Karpas-422 (cell line): ENCODE measurements at regions not wholly inside any gene's neighbourhood (a gene's known extent, or its start where the extent isn't known, plus 50 kb on each side); places are given as distances from the start of the nearest gene placed in this dataset.

Experiments
- DNase-seq: peaks from one replicate; pipeline ENCODE4 v3.0.0-alpha.2; 2015
- H2AFZ ChIP-seq: fragments of 200-600 bp; sonication (generic); 2 replicates; pipeline ENCODE4 v1.6.1; 2014; ENCODE audit warnings: antibody characterized with exemption, low read length, mixed read lengths
- H3K27ac ChIP-seq: fragments of 200-600 bp; sonication (generic); 2 replicates; pipeline ENCODE4 v1.5.1; 2014; ENCODE audit warnings: mild to moderate bottlenecking, low read length, moderate library complexity
- H3K27me3 ChIP-seq: fragments of 200-600 bp; sonication (generic); 2 replicates; pipeline ENCODE4 v1.6.1; 2014; ENCODE audit warnings: low read length, mixed read lengths
- H3K36me3 ChIP-seq: fragments of 200-600 bp; sonication (generic); 2 replicates; pipeline ENCODE4 v1.6.1; 2014; ENCODE audit warnings: low read length, mixed read lengths; ENCODE audit not compliant: insufficient read depth
- H3K4me1 ChIP-seq: fragments of 200-600 bp; sonication (generic); 2 replicates; pipeline ENCODE4 v1.6.1; 2014; ENCODE audit warnings: mild to moderate bottlenecking, low read length, mixed read lengths
- H3K4me2 ChIP-seq: fragments of 200-600 bp; sonication (generic); 2 replicates; pipeline ENCODE4 v1.6.1; 2014; ENCODE audit warnings: low read length, low read depth, mild to moderate bottlenecking; ENCODE audit not compliant: poor library complexity, severe bottlenecking
- H3K4me3 ChIP-seq: fragments of 200-600 bp; sonication (generic); 2 replicates; pipeline ENCODE4 v1.5.1; 2014; ENCODE audit warnings: mild to moderate bottlenecking, antibody characterized with exemption, low read length, mixed read lengths
- H3K79me2 ChIP-seq: fragments of 200-600 bp; sonication (generic); 2 replicates; pipeline ENCODE4 v1.6.1; 2014; ENCODE audit warnings: mild to moderate bottlenecking, low read length, mixed read lengths
- H3K9ac ChIP-seq: fragments of 200-600 bp; sonication (generic); 2 replicates; pipeline ENCODE4 v1.6.0; 2014; ENCODE audit warnings: low read length
- H3K9me2 ChIP-seq: fragments of 200-600 bp; sonication (generic), shearing (Covaris generic); replicated peaks from 2 replicates; pipeline ENCODE4 v1.6.0; 2014; ENCODE audit warnings: mild to moderate bottlenecking, low read length, moderate library complexity; ENCODE audit not compliant: insufficient read depth
- H3K9me3 ChIP-seq: fragments of 300-700, 200-600 bp; sonication (generic); 2 replicates; pipeline ENCODE4 v1.6.1; 2014; ENCODE audit warnings: low read length, mixed read lengths
- H4K20me1 ChIP-seq: fragments of 200-600 bp; sonication (generic); 2 replicates; pipeline ENCODE4 v1.6.1; 2014; ENCODE audit warnings: mild to moderate bottlenecking, antibody characterized with exemption, low read length, low read depth; ENCODE audit not compliant: insufficient read depth

DNA sequence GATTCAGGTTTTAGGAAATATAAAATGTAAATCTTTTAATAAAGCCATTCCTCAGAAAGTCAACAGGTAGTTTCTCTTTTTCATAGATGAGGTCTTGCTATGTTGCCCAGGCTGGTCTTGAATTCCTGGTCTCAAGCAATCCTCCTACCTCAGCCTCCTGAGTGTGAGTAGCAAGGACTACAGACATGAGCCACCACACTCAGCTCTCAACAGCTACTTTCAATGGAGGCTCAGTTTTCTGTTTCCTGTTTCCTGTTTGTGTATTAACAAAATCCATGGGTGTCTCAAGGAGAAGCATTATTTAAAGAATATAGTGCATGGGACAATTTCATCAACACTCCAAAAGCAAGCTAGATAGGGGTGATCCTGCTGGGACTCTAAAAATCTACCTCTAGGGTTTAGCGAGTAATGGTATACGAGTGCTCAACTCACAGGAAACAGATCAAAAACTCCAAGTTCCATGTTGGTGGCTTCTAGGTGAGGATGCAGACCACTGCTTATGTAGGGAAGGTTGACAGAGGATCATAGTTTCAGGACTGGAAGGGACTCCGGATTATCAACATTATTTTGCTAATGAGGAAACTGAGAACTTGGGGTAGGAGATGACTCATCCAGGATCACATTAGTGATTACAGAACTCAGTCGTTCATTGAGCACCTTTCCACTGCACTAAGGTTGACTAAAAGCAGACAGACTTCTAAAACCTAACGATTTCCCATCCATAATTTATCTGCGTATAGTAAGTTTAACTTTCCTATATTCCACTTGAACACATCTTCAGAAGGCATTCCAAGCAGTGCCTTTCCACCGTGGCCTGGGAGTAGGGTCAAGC, 61.7 kb upstream of the WIPF1 start:
- Histone ChIP-seq H4K20me1 (no peaks in the 10 kb centered on the region; the same call in 1 of the 2 replicates), H3K9me3 (peaks cover 15% of the 10 kb centered on the region), H3K27ac (no peak overlapping the region), H3K4me2 (no peak overlapping the region), H3K79me2 (peaks cover 19% of the 10 kb centered on the region), H3K4me1 (no peaks in the 10 kb centered on the region), H2AFZ (no peak overlapping the region), H3K9me2 (no peaks in the 10 kb centered on the region), H3K27me3 (no peaks in the 10 kb centered on the region), H3K36me3 (peaks cover 13% of the 10 kb centered on the region; the same call in 1 of the 2 replicates), H3K4me3 (no peak overlapping the region), H3K9ac (no peak overlapping the region)
- DNase-seq: no peak

DNA sequence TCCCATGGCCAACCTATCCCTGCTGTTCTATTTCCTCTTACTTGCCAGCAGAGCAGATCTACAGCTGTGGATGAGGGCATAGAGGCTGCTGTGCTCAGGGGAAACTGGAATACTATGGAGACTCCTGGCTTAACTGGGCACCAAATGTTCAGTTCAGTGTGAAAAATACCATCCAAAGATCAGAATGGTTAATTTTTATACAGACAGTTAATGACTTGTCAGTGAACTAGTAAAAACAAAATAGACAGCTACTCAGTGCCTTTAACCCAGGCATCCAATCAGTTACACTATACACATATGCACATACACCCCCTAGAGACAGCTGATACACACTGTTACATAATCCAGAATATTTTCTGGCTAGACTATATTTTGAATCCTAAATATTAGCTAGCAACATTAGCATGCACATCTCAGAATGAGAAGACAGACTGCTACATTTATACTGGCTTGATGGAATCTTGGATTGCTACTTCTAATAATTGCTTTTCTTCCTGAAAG, 59.1 kb upstream of the WIPF1 start:
- Histone ChIP-seq H3K9me2 (no peaks in the 10 kb centered on the region), H3K36me3 (peaks cover 13% of the 10 kb centered on the region; the same call in 1 of the 2 replicates), H3K9me3 (peaks cover 15% of the 10 kb centered on the region), H3K4me3 (no peak overlapping the region), H3K4me2 (no peak overlapping the region), H2AFZ (no peak overlapping the region), H4K20me1 (no peaks in the 10 kb centered on the region), H3K27me3 (no peaks in the 10 kb centered on the region), H3K9ac (no peak overlapping the region), H3K27ac (no peak overlapping the region), H3K79me2 (0 out of 2 replicates have a peak, but pooled peaks cover 4% of the 10 kb centered on the region), H3K4me1 (no peaks in the 10 kb centered on the region)
- no peak for DNase-seq

DNA sequence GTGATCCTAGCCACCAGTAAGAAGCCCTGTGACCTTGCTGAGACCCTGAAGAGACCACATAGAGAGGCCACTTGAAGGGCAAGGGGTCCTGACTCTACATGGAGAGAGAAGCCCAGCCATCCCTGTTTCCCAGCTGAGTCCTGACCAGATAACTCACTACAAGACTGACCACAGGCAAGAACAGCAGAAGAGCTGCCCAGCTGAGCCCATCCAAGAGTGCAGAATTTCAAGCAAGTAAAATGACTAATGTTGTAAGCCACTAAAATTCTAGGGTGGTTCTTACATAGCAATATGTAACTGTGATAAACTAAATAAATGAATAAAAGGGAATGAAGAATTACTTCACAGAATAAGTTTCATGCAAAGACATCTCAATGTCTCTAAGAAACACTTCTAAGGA, 58.4 kb upstream of the WIPF1 start:
- Histone ChIP-seq H3K9ac (no peak overlapping the region), H3K9me3 (peaks cover 15% of the 10 kb centered on the region), H3K4me2 (no peak overlapping the region), H2AFZ (no peak overlapping the region), H3K36me3 (peaks cover 13% of the 10 kb centered on the region; the same call in 1 of the 2 replicates), H3K79me2 (0 out of 2 replicates have a peak, but pooled peaks cover 4% of the 10 kb centered on the region), H4K20me1 (no peaks in the 10 kb centered on the region), H3K4me1 (no peaks in the 10 kb centered on the region), H3K27ac (no peak overlapping the region), H3K9me2 (no peaks in the 10 kb centered on the region), H3K4me3 (no peak overlapping the region), H3K27me3 (no peaks in the 10 kb centered on the region)
- DNase-seq: no peak

DNA sequence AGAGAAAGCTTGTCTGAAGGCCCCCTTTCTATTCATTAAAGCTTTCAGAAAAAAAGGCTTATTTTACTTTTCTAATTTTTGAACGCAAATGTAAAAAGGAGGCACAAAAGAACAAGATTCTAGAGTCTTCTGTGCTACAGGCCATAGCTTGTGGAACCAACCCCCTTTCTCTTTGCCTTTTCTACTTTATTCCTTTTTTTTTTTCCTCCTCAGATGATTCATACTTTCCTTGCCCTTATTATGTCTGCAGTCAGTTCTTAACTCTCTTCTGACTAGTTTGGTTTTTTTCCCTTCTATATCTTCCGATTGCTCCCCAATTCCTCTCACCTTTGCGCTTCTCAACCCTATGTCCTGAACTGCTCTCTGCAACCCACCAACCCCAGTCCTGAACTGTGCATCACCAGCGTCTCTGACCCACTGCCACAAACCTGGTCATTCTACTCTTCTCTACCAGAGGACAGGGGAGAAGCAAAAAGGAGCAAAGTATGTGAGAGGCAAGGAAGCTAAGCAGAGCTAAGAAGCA, 56.9 kb upstream of the WIPF1 start:
- H3K9me3 ChIP-seq: peaks cover 15% of the 10 kb centered on the region
- H3K27ac ChIP-seq: no peak overlapping the region
- no peaks in the 10 kb centered on the region for H3K27me3 ChIP-seq
- peaks cover 13% of the 10 kb centered on the region; the same call in 1 of the 2 replicates for H3K36me3 ChIP-seq
- peaks cover 4% of the 10 kb centered on the region; the same call in 1 of the 2 replicates for H3K79me2 ChIP-seq
- H3K4me3 ChIP-seq: no peak overlapping the region
- H3K4me1 ChIP-seq: no peaks in the 10 kb centered on the region
- H3K9ac ChIP-seq: no peak overlapping the region
- DNase-seq: no peak
- H4K20me1 ChIP-seq: no peaks in the 10 kb centered on the region
- H2AFZ ChIP-seq: no peak overlapping the region
- H3K4me2 ChIP-seq: no peak overlapping the region
- no peaks in the 10 kb centered on the region for H3K9me2 ChIP-seq

DNA sequence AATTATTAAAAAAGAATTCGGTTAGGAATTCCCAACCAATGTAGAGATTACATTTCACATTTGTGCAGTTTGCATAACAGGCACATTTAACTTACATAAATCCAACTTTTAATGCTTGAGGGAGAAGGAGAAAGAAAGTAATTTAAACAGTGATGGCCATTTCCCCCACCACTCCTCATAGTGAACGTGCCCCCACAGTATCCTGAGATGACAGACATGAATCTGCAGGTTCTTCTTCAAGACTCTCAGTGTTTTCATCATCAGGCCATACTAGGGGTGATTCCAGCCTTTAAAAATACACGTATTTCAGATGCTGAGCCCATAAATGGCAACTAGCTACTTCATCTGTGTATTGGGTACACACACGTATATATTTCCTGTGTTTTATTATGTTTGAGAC, 51.3 kb upstream of the WIPF1 start:
- Histone ChIP-seq H3K4me3 (no peak overlapping the region), H3K9me2 (no peaks in the 10 kb centered on the region), H3K9ac (no peak overlapping the region), H3K4me1 (peaks cover 6% of the 10 kb centered on the region; the same call in 1 of the 2 replicates), H3K4me2 (no peak overlapping the region), H3K27ac (no peak overlapping the region), H3K9me3 (no peaks in the 10 kb centered on the region), H4K20me1 (no peaks in the 10 kb centered on the region), H3K79me2 (peaks cover 5% of the 10 kb centered on the region; the same call in 1 of the 2 replicates), H3K27me3 (no peaks in the 10 kb centered on the region), H3K36me3 (no peaks in the 10 kb centered on the region), H2AFZ (no peak overlapping the region)
- no peak for DNase-seq
